ENCODE measurements at regions not wholly inside any gene's neighbourhood (a gene's known extent, or its start where the extent isn't known, plus 50 kb on each side); places are given as distances from the start of the nearest gene placed in this dataset.

GRCh38 chr11:70550456-70551195 is 152.3 kb downstream of the CTTN start:
- peak overlapping the region; percentile 90 for H2AK5ac ChIP-seq (ENCODE audit: low read depth, low read length)
- H4K8ac ChIP-seq (ENCODE audit: low read depth, low read length) = no peak overlapping the region
- H3K18ac ChIP-seq (ENCODE audit: low read length) = peak overlapping the region; percentile 93
- H2BK5ac ChIP-seq (ENCODE audit: low read length) = peak overlapping the region; percentile 44
- H3K36me3 ChIP-seq (replicated peaks in 1 of 2; ENCODE audit: control insufficient read depth in 2 of 2, insufficient read depth in 2 of 2, low read length in 2 of 2) = no peaks in the 10 kb centered on the region
- H2BK15ac ChIP-seq (ENCODE audit: low read length) = peak overlapping the region; percentile 91
- H2BK120ac ChIP-seq (ENCODE audit: low read depth, low read length) = no peak overlapping the region
- H3K4me3 ChIP-seq (ENCODE audit: low read length in 2 of 2) = no peak overlapping the region
- H3K4me1 ChIP-seq (ENCODE audit: control insufficient read depth in 2 of 2, insufficient read depth in 1 of 2, low read depth in 1 of 2, low read length in 2 of 2) = peaks cover 36 to 40% of the 10 kb centered on the region in 2 donors
- H3K9ac ChIP-seq (ENCODE audit: low read depth, low read length, poor library complexity) = peak overlapping the region; percentile 31
- WGBS, 2 donors (ENCODE audit: extremely low coverage in 2 of 2, insufficient read length in 2 of 2, insufficient replicate concordance in 1 of 2) = no CpG with 5 or more reads among the region's 22 CpGs
- no peak for DNase-seq (ENCODE audit: low spot score)
- H2BK12ac ChIP-seq (ENCODE audit: low read length) = peak overlapping the region; percentile 88
- H2AFZ ChIP-seq (ENCODE audit: low read length) = no peak overlapping the region
- no peak overlapping the region for H3K4me2 ChIP-seq (ENCODE audit: insufficient read depth, low read length, poor library complexity, severe bottlenecking)
- H3K4ac ChIP-seq (ENCODE audit: low read length) = peak overlapping the region; percentile 47
- H3K27ac ChIP-seq (replicated peaks; ENCODE audit: low read length) = no peak overlapping the region
- H3K23ac ChIP-seq (ENCODE audit: low read depth, low read length, poor library complexity) = peak overlapping the region; percentile 70
- H3K79me1 ChIP-seq (ENCODE audit: low read depth, low read length) = no peaks in the 10 kb centered on the region
- H3K9me3 ChIP-seq (replicated peaks in 1 of 2; ENCODE audit: control insufficient read depth in 2 of 2, insufficient read depth in 1 of 2, low read depth in 1 of 2, low read length in 2 of 2) = no peaks in the 10 kb centered on the region
- H4K91ac ChIP-seq (ENCODE audit: low read depth, low read length, poor library complexity) = peak overlapping the region; percentile 38
- H3K14ac ChIP-seq (ENCODE audit: low read length) = no peak overlapping the region
- no peaks in the 10 kb centered on the region for H3K27me3 ChIP-seq (ENCODE audit: control insufficient read depth in 3 of 3, insufficient read depth in 3 of 3, low read depth in 1 of 3, low read length in 3 of 3)

- no peak overlapping the region for H4K8ac ChIP-seq (ENCODE audit: low read depth, low read length)
- no peak overlapping the region for H2BK120ac ChIP-seq (ENCODE audit: low read depth, low read length)
- H3K4me1 ChIP-seq (ENCODE audit: control insufficient read depth in 2 of 2, insufficient read depth in 1 of 2, low read depth in 1 of 2, low read length in 2 of 2) = peaks cover 36 to 38% of the 10 kb centered on the region in 2 donors
- no peak overlapping the region for H2BK15ac ChIP-seq (ENCODE audit: low read length)
- H2AK5ac ChIP-seq (ENCODE audit: low read depth, low read length) = peak overlapping the region; percentile 67
- no peak overlapping the region for H3K9ac ChIP-seq (ENCODE audit: low read depth, low read length, poor library complexity)
- no peak overlapping the region for H3K23ac ChIP-seq (ENCODE audit: low read depth, low read length, poor library complexity)
- no peaks in the 10 kb centered on the region for H3K27me3 ChIP-seq (ENCODE audit: control insufficient read depth in 3 of 3, insufficient read depth in 3 of 3, low read depth in 1 of 3, low read length in 3 of 3)
- no peak for DNase-seq (ENCODE audit: low spot score)
- no peak overlapping the region for H3K14ac ChIP-seq (ENCODE audit: low read length)
- no peaks in the 10 kb centered on the region for H3K36me3 ChIP-seq (replicated peaks in 1 of 2; ENCODE audit: control insufficient read depth in 2 of 2, insufficient read depth in 2 of 2, low read length in 2 of 2)
- H3K79me1 ChIP-seq (ENCODE audit: low read depth, low read length) = no peaks in the 10 kb centered on the region
- no peak overlapping the region for H4K91ac ChIP-seq (ENCODE audit: low read depth, low read length, poor library complexity)
- no peak overlapping the region for H3K27ac ChIP-seq (replicated peaks; ENCODE audit: low read length)
- H2BK5ac ChIP-seq (ENCODE audit: low read length) = peak overlapping the region; percentile 17
- no peak overlapping the region for H2AFZ ChIP-seq (ENCODE audit: low read length)
- H3K18ac ChIP-seq (ENCODE audit: low read length) = peak overlapping the region; percentile 83
- H2BK12ac ChIP-seq (ENCODE audit: low read length) = peak overlapping the region; percentile 26
- no peak overlapping the region for H3K4me2 ChIP-seq (ENCODE audit: insufficient read depth, low read length, poor library complexity, severe bottlenecking)
- WGBS, 2 donors (ENCODE audit: extremely low coverage in 2 of 2, insufficient read length in 2 of 2, insufficient replicate concordance in 1 of 2) = no CpG with 5 or more reads among the region's 23 CpGs
- H3K4ac ChIP-seq (ENCODE audit: low read length) = no peak overlapping the region
- H3K9me3 ChIP-seq (replicated peaks in 1 of 2; ENCODE audit: control insufficient read depth in 2 of 2, insufficient read depth in 1 of 2, low read depth in 1 of 2, low read length in 2 of 2) = no peaks in the 10 kb centered on the region
- no peak overlapping the region for H3K4me3 ChIP-seq (ENCODE audit: low read length in 2 of 2)
Measured at GRCh38 chr11:70551351-70552166, 153.2 kb downstream of the CTTN start.

- peak overlapping the region; percentile 73 for H2BK120ac ChIP-seq (ENCODE audit: low read depth, low read length)
- H3K23ac ChIP-seq (ENCODE audit: low read depth, low read length, poor library complexity) = peak overlapping the region; percentile 28
- peak overlapping the region; percentile 32 for H2BK15ac ChIP-seq (ENCODE audit: low read length)
- H3K4me2 ChIP-seq (ENCODE audit: insufficient read depth, low read length, poor library complexity, severe bottlenecking) = no peak overlapping the region
- no peaks in the 10 kb centered on the region for H3K36me3 ChIP-seq (replicated peaks in 1 of 2; ENCODE audit: control insufficient read depth in 2 of 2, insufficient read depth in 2 of 2, low read length in 2 of 2)
- H3K14ac ChIP-seq (ENCODE audit: low read length) = peak overlapping the region; percentile 65
- H2BK12ac ChIP-seq (ENCODE audit: low read length) = peak overlapping the region; percentile 96
- DNase-seq (ENCODE audit: low spot score) = no peak
- no CpG with 5 or more reads among the region's 34 CpGs for WGBS, 2 donors (ENCODE audit: extremely low coverage in 2 of 2, insufficient read length in 2 of 2, insufficient replicate concordance in 1 of 2)
- H3K18ac ChIP-seq (ENCODE audit: low read length) = peak overlapping the region; percentile 87
- H3K9me3 ChIP-seq (replicated peaks in 1 of 2; ENCODE audit: control insufficient read depth in 2 of 2, insufficient read depth in 1 of 2, low read depth in 1 of 2, low read length in 2 of 2) = no peaks in the 10 kb centered on the region
- H3K27me3 ChIP-seq (ENCODE audit: control insufficient read depth in 3 of 3, insufficient read depth in 3 of 3, low read depth in 1 of 3, low read length in 3 of 3) = no peaks in the 10 kb centered on the region
- no peaks in the 10 kb centered on the region for H3K79me1 ChIP-seq (ENCODE audit: low read depth, low read length)
- H3K4me3 ChIP-seq (ENCODE audit: low read length in 2 of 2) = no peak overlapping the region
- H3K27ac ChIP-seq (replicated peaks; ENCODE audit: low read length) = peak overlapping the region; percentile 20
- peak overlapping the region; percentile 68 for H4K91ac ChIP-seq (ENCODE audit: low read depth, low read length, poor library complexity)
- peaks cover 35 to 37% of the 10 kb centered on the region in 2 donors for H3K4me1 ChIP-seq (ENCODE audit: control insufficient read depth in 2 of 2, insufficient read depth in 1 of 2, low read depth in 1 of 2, low read length in 2 of 2)
- H2AK5ac ChIP-seq (ENCODE audit: low read depth, low read length) = peak overlapping the region; percentile 95
- no peak overlapping the region for H2AFZ ChIP-seq (ENCODE audit: low read length)
- H4K8ac ChIP-seq (ENCODE audit: low read depth, low read length) = no peak overlapping the region
- H3K9ac ChIP-seq (ENCODE audit: low read depth, low read length, poor library complexity) = no peak overlapping the region
- H2BK5ac ChIP-seq (ENCODE audit: low read length) = no peak overlapping the region
- H3K4ac ChIP-seq (ENCODE audit: low read length) = no peak overlapping the region
Measured at GRCh38 chr11:70552167-70553150, 154.1 kb downstream of the CTTN start.
